HG02759 (cell line): ENCODE measurements at regions not wholly inside any gene's neighbourhood (a gene's known extent, or its start where the extent isn't known, plus 50 kb on each side); places are given as distances from the start of the nearest gene placed in this dataset.
"Not testable (repeated sequence)": the region's sequence is repeated elsewhere in the genome, so short reads cannot be mapped to it uniquely, and the experiment has no call there.

ENCODE experiments used
- ATAC-seq: cut with Tn5 transposase; IDR thresholded peaks from one replicate; pipeline ENCODE4 v1.9.1; 2021; ENCODE audit warnings: mild to moderate bottlenecking, moderate library complexity; ENCODE audit not compliant: unreplicated experiment

- no peak for ATAC-seq
Observed at GRCh38 chr5:128782446-128782845, 182.8 kb upstream of the SLC27A6 start.

- ATAC-seq: no peak
Observed at GRCh38 chr5:128784726-128785125, 180.6 kb upstream of the SLC27A6 start.

- no peak for ATAC-seq
Observed at GRCh38 chr5:128791312-128791711, 174.0 kb upstream of the SLC27A6 start.

- ATAC-seq: no peak
Observed at GRCh38 chr5:128796506-128796905, 168.8 kb upstream of the SLC27A6 start.

- ATAC-seq: no peak
Observed at GRCh38 chr5:128798871-128799270, 166.4 kb upstream of the SLC27A6 start.

- no peak for ATAC-seq
Observed at GRCh38 chr5:128799945-128800344, 165.3 kb upstream of the SLC27A6 start.

GRCh38 chr5:128800377-128800776, 164.9 kb upstream of the SLC27A6 start:
- ATAC-seq: no peak

GRCh38 chr5:128813317-128814070, 151.8 kb upstream of the SLC27A6 start:
- ATAC-seq: no peak

GRCh38 chr5:128815201-128815600, 150.1 kb upstream of the SLC27A6 start:
- no peak for ATAC-seq

- no peak for ATAC-seq
Observed at GRCh38 chr5:128825826-128826225, 139.5 kb upstream of the SLC27A6 start.

GRCh38 chr5:128826275-128826674, 139.0 kb upstream of the SLC27A6 start:
- no peak for ATAC-seq

- no peak for ATAC-seq
Observed at GRCh38 chr5:128836571-128836970, 128.7 kb upstream of the SLC27A6 start.

- no peak for ATAC-seq
Observed at GRCh38 chr5:128838623-128839022, 126.7 kb upstream of the SLC27A6 start.

GRCh38 chr5:128842241-128842640, 123.0 kb upstream of the SLC27A6 start:
- ATAC-seq: no peak

GRCh38 chr5:128844354-128844923, 120.8 kb upstream of the SLC27A6 start:
- ATAC-seq: no peak

GRCh38 chr5:128850049-128850448, 115.2 kb upstream of the SLC27A6 start:
- no peak for ATAC-seq

- ATAC-seq: no peak
Observed at GRCh38 chr5:128854931-128855330, 110.4 kb upstream of the SLC27A6 start.

GRCh38 chr5:128857076-128857677, 108.1 kb upstream of the SLC27A6 start:
- no peak for ATAC-seq

GRCh38 chr5:128858995-128859394, 106.3 kb upstream of the SLC27A6 start:
- ATAC-seq: no peak

GRCh38 chr5:128861155-128861554, 104.1 kb upstream of the SLC27A6 start:
- ATAC-seq: not testable (repeated sequence)

- ATAC-seq: no peak
Observed at GRCh38 chr5:128869970-128870369, 95.3 kb upstream of the SLC27A6 start.

- no peak for ATAC-seq
Observed at GRCh38 chr5:128870373-128870772, 94.9 kb upstream of the SLC27A6 start.
